Gastroesophageal sphincter (tissue), 3 donors: ENCODE measurements at regions not wholly inside any gene's neighbourhood (a gene's known extent, or its start where the extent isn't known, plus 50 kb on each side); places are given as distances from the start of the nearest gene placed in this dataset.

ENCODE experiments used
- POLR2A ChIP-seq, 2 donors: fragments of 450-650 bp; IDR thresholded peaks; one replicate each; pipeline ENCODE4 v1.6.1; 2017; ENCODE audit warnings: antibody characterized with exemption in 2 of 2, mild to moderate bottlenecking in 2 of 2, moderate library complexity in 1 of 2
- POLR2AphosphoS5 ChIP-seq: sonication (generic); formaldehyde crosslinking; IDR thresholded peaks from one replicate; pipeline ENCODE4 v1.6.1; 2017; ENCODE audit warnings: antibody characterized with exemption
- TF ChIP-seq, protein P1 (sequence below), 4 experiments: fragments of 200-600 bp in 2 of 4; fragments of 450-650 bp in 2 of 4; sonication (generic) in 1 of 4; IDR thresholded peaks; one replicate each; pipeline ENCODE4 v1.5.1; 2017 to 2019; ENCODE audit warnings: antibody characterized with exemption in 4 of 4, mild to moderate bottlenecking in 2 of 4, moderate library complexity in 2 of 4

DNA sequence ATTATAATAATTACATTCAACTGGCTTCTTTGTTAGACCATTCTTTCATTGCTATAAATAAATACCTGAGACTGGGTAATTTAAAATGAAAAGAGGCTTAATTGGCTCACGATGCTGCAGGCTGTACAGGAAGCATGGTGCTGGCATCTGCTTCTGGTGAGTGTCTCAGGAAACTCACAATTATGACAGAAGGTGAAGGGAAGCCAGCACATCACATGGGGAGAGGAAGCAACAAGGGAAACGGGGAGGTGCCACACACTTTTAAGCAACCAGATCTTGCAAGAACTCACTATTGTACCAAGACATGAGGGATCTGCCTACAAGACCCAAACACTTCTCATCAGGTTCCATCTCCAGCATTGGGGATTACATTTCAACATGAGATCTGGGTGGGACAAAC is 413.1 kb upstream of the ARRDC4 start:
- TF ChIP-seq, protein P1, sequence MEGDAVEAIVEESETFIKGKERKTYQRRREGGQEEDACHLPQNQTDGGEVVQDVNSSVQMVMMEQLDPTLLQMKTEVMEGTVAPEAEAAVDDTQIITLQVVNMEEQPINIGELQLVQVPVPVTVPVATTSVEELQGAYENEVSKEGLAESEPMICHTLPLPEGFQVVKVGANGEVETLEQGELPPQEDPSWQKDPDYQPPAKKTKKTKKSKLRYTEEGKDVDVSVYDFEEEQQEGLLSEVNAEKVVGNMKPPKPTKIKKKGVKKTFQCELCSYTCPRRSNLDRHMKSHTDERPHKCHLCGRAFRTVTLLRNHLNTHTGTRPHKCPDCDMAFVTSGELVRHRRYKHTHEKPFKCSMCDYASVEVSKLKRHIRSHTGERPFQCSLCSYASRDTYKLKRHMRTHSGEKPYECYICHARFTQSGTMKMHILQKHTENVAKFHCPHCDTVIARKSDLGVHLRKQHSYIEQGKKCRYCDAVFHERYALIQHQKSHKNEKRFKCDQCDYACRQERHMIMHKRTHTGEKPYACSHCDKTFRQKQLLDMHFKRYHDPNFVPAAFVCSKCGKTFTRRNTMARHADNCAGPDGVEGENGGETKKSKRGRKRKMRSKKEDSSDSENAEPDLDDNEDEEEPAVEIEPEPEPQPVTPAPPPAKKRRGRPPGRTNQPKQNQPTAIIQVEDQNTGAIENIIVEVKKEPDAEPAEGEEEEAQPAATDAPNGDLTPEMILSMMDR (IDR thresholded peaks at IDR 0.05) = no peak
- TF ChIP-seq POLR2A (IDR thresholded peaks at IDR 0.05) (no peak), POLR2AphosphoS5 (no peak)
